ENCODE measurements at regions not wholly inside any gene's neighbourhood (a gene's known extent, or its start where the extent isn't known, plus 50 kb on each side); places are given as distances from the start of the nearest gene placed in this dataset.

DNA sequence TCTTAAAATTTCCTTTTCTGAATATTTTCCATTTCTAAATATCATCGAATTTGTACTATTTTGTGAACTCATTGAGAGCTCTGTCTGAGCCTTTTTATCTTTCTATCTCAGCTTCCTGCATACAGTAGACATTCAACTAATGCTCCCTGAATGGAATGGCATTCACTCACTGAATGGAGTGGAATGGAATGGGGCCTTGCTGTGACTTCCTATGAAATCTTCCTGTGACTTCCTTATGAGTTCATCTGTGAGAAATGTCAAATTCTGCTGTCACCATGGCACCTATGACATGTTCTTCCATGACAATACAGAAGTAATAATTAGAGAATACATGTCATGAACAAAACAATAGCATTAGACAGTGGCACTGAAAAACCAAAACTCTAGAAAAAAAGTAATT, 199.6 kb downstream of the NR4A2 start:
- H3K27me3 ChIP-seq (ENCODE audit: insufficient read depth, low read length): no peaks in the 10 kb centered on the region
- no peak overlapping the region for H3K18ac ChIP-seq (ENCODE audit: insufficient read length, low read depth, low read length)
- H3K27ac ChIP-seq (ENCODE audit: insufficient read length, low read depth, low read length): no peak overlapping the region
- H3K4me1 Mint-ChIP-seq: peaks cover 0 to 2% of the 10 kb centered on the region in 2 experiments; a peak in 2 of 4 replicates
- no peak overlapping the region for H3K4me3 Mint-ChIP-seq
- H3K4ac ChIP-seq (ENCODE audit: low read depth, low read length): no peak overlapping the region
- H3K56ac ChIP-seq (ENCODE audit: insufficient read length, low read depth, low read length): no peak overlapping the region
- no peak overlapping the region for H2AFZ ChIP-seq (ENCODE audit: low read length)
- no peak overlapping the region for H3K14ac ChIP-seq (ENCODE audit: insufficient read depth, low read length)
- no peaks in the 10 kb centered on the region for H3K9me3 Mint-ChIP-seq
- no peaks in the 10 kb centered on the region for H3K79me1 ChIP-seq (ENCODE audit: insufficient read depth, low read depth, low read length, poor library complexity, severe bottlenecking)
- H2BK12ac ChIP-seq (ENCODE audit: insufficient read length, low read depth, low read length): no peak overlapping the region
- no peaks in the 10 kb centered on the region for H3K27me3 Mint-ChIP-seq (ENCODE audit: low read depth)
- H2BK5ac ChIP-seq (ENCODE audit: insufficient read length, low read length): no peak overlapping the region
- no peak overlapping the region for H4K8ac ChIP-seq (replicated peaks; ENCODE audit: insufficient read length, low read depth, low read length)
- H2BK20ac ChIP-seq (ENCODE audit: low read depth, low read length, poor library complexity, severe bottlenecking): no peak overlapping the region
- H3K4me2 ChIP-seq (ENCODE audit: insufficient read depth, insufficient read length, low read length): no peak overlapping the region
- no peak overlapping the region for H2BK120ac ChIP-seq (ENCODE audit: low read depth, low read length, poor library complexity, severe bottlenecking)
- no peak for TF ChIP-seq CTCF (conservative IDR thresholded peaks at IDR 0.05)
- no peak overlapping the region for H4K91ac ChIP-seq (ENCODE audit: insufficient read length, low read depth, low read length)
- H3K27ac Mint-ChIP-seq: no peak overlapping the region
- H3K4me1 ChIP-seq (ENCODE audit: insufficient read depth, low read length): no peaks in the 10 kb centered on the region
- no peaks in the 10 kb centered on the region for H3K23me2 ChIP-seq (ENCODE audit: insufficient read length, low read depth, low read length, poor library complexity, severe bottlenecking)
- H2AK5ac ChIP-seq (ENCODE audit: insufficient read length, low read length): no peak overlapping the region
- DNase-seq: no peak
- no peaks in the 10 kb centered on the region for H3K9me3 ChIP-seq (ENCODE audit: control insufficient read depth, low read depth, low read length)
- no peak overlapping the region for H3T11ph ChIP-seq (ENCODE audit: low read length)
- no peaks in the 10 kb centered on the region for H4K20me1 ChIP-seq (ENCODE audit: control insufficient read depth, insufficient read depth, insufficient read length)
- H3K36me3 Mint-ChIP-seq (ENCODE audit: insufficient read depth in 1 of 3, low read depth in 3 of 3): no peaks in the 10 kb centered on the region
- no peak overlapping the region for H4K5ac ChIP-seq (ENCODE audit: insufficient read length, low read depth, low read length)
- no peaks in the 10 kb centered on the region for H3K79me2 ChIP-seq (ENCODE audit: insufficient read depth, low read length)
- H3K9ac ChIP-seq (ENCODE audit: extremely low read depth, insufficient read length, low read length): no peak overlapping the region
- H3K23ac ChIP-seq (ENCODE audit: insufficient read length, low read depth, low read length): no peak overlapping the region
- H2BK15ac ChIP-seq (ENCODE audit: low read depth, low read length): no peak overlapping the region
- WGBS (ENCODE audit: extremely low coverage, insufficient read length, low lambda C conversion rate): no CpG with 5 or more reads among the region's 1 CpG

Data from H9 (cell line).